ENCODE measurements at regions not wholly inside any gene's neighbourhood (a gene's known extent, or its start where the extent isn't known, plus 50 kb on each side); places are given as distances from the start of the nearest gene placed in this dataset.
A peak's percentile ranks its signal among the peaks of the same experiment; 100 is the strongest.

GRCh38 chr1:157237981-157238380 lies 99.8 kb upstream of the ETV3 start (continued):
- TF ChIP-seq REST (IDR thresholded peaks at IDR 0.05; ENCODE audit: unreplicated experiment) (no peak), NANOG (IDR thresholded peaks at IDR 0.05; ENCODE audit: borderline replicate concordance) (no peak), JUNB (IDR thresholded peaks at IDR 0.05; ENCODE audit: unreplicated experiment) (no peak)

DNA sequence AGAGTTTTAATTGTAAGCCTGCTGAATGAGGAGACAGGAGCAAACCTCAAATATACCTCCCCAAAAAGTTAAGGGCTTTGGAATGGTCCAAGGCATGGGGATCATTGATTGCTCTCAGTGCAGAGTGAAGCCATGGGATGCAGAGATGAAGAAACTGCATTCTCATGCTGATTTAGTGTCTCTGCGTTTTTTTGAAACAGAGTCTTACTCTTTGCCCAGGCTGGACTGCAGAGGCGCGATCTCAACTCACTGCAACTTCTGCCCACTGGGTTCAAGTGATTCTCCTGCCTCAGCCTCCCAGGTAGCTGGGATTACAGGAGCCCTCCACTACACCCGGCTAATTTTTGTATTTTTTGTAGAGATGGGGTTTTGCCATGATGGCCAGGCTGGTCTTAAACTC lies 99.3 kb upstream of the ETV3 start:
- H3K36me3 Mint-ChIP-seq (ENCODE audit: low read depth), result no peaks in the 10 kb centered on the region; the same call in 2 of the 3 replicates
- no peak overlapping the region for H3K4me3 ChIP-seq
- H3K4me2 ChIP-seq, result no peak overlapping the region
- ATAC-seq, result no peak
- H2AFZ ChIP-seq, result peak overlapping the region; percentile 57; the same call in 1 of the 2 replicates
- no peaks in the 10 kb centered on the region for H3F3A ChIP-seq (replicated peaks; ENCODE audit: low read depth)
- H3K4me1 ChIP-seq (ENCODE audit: insufficient read depth), result peaks cover 66% of the 10 kb centered on the region
- peaks cover 60% of the 10 kb centered on the region for H3K4me1 Mint-ChIP-seq
- no peak overlapping the region for H3K27ac ChIP-seq (ENCODE audit: low read depth)
- TF ChIP-seq EZH2 (IDR thresholded peaks at IDR 0.05; ENCODE audit: low read depth, unreplicated experiment) (no peak), POLR2AphosphoS5 (IDR thresholded peaks at IDR 0.05; ENCODE audit: low read depth) (no peak)
- no peak overlapping the region for H3K27ac Mint-ChIP-seq
- no peaks in the 10 kb centered on the region for H3K27me3 ChIP-seq (ENCODE audit: insufficient read depth)
- no peaks in the 10 kb centered on the region for H3K36me3 ChIP-seq (ENCODE audit: insufficient read depth)
- no peaks in the 10 kb centered on the region for H3K79me2 ChIP-seq (replicated peaks; ENCODE audit: insufficient read depth)
- no peak for DNase-seq (ENCODE audit: low spot score)
- 0 out of 2 replicates have a peak, but pooled peaks cover 7% of the 10 kb centered on the region for H3K9me2 ChIP-seq (ENCODE audit: insufficient read depth)
- peaks cover 5% of the 10 kb centered on the region; the same call in 2 of the 3 replicates for H3K9me3 Mint-ChIP-seq
- H4K20me1 ChIP-seq (replicated peaks; ENCODE audit: insufficient read depth), result no peaks in the 10 kb centered on the region
- H3K4me3 Mint-ChIP-seq, result no peak overlapping the region
- H3K27me3 Mint-ChIP-seq (ENCODE audit: insufficient read depth, low read depth, poor library complexity), result peaks cover 5% of the 10 kb centered on the region

DNA sequence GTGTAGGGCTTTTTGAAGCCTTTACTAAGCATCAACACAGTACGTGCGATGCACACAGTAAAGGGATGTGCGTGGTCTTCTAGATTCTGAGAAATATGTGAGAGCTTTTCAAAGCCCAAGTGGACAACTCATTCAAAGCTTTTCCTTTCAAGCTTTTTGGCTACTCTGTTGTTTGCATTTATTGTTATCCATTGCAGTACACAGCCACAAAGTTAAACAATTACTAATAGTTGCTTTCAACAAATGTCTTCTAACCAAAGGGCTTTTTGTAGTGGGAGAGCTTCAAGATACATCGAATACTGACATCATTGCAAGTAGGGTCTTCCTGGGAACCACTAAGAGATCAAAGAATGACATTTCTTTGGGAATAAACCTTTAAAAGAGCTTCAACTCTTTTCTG lies 97.9 kb upstream of the ETV3 start:
- Mint-ChIP-seq H3K4me3 (no peak overlapping the region), H3K9me3 (no peaks in the 10 kb centered on the region), H3K27ac (no peak overlapping the region), H3K27me3 (ENCODE audit: insufficient read depth, low read depth, poor library complexity) (peaks cover 7% of the 10 kb centered on the region), H3K4me1 (peaks cover 59% of the 10 kb centered on the region), H3K36me3 (ENCODE audit: low read depth) (no peaks in the 10 kb centered on the region)
- Histone ChIP-seq H3K4me2 (0 out of 2 replicates have a peak overlapping the region, but pooled peaks have one; percentile 61), H3K4me1 (ENCODE audit: insufficient read depth) (peaks cover 61% of the 10 kb centered on the region), H4K20me1 (replicated peaks; ENCODE audit: insufficient read depth) (no peaks in the 10 kb centered on the region), H3F3A (replicated peaks; ENCODE audit: low read depth) (no peaks in the 10 kb centered on the region), H3K27me3 (ENCODE audit: insufficient read depth) (no peaks in the 10 kb centered on the region), H3K4me3 (no peak overlapping the region), H3K79me2 (replicated peaks; ENCODE audit: insufficient read depth) (no peaks in the 10 kb centered on the region), H3K36me3 (ENCODE audit: insufficient read depth) (no peaks in the 10 kb centered on the region; the same call in 1 of the 2 replicates), H3K9me2 (ENCODE audit: insufficient read depth) (0 out of 2 replicates have a peak, but pooled peaks cover 10% of the 10 kb centered on the region), H3K27ac (ENCODE audit: low read depth) (no peak overlapping the region), H2AFZ (no peak overlapping the region)
- ATAC-seq, result no peak
- DNase-seq (ENCODE audit: low spot score), result no peak
- no peak for TF ChIP-seq ZNF114 (CRISPR knock-in tag; IDR thresholded peaks at IDR 0.05)
- TF ChIP-seq NANOG (IDR thresholded peaks at IDR 0.05; ENCODE audit: borderline replicate concordance), result no peak
